ENCODE measurements at regions not wholly inside any gene's neighbourhood (a gene's known extent, or its start where the extent isn't known, plus 50 kb on each side); places are given as distances from the start of the nearest gene placed in this dataset.

GRCh38 chr13:48585456-48585840 lies 52.6 kb upstream of the RCBTB2 start:
- TF ChIP-seq CTCF (IDR thresholded peaks at IDR 0.05) (no peak), POLR2A (IDR thresholded peaks at IDR 0.05) (no peak), EP300 (IDR thresholded peaks at IDR 0.05) (no peak)
